ENCODE measurements at regions not wholly inside any gene's neighbourhood (a gene's known extent, or its start where the extent isn't known, plus 50 kb on each side); places are given as distances from the start of the nearest gene placed in this dataset.

DNA sequence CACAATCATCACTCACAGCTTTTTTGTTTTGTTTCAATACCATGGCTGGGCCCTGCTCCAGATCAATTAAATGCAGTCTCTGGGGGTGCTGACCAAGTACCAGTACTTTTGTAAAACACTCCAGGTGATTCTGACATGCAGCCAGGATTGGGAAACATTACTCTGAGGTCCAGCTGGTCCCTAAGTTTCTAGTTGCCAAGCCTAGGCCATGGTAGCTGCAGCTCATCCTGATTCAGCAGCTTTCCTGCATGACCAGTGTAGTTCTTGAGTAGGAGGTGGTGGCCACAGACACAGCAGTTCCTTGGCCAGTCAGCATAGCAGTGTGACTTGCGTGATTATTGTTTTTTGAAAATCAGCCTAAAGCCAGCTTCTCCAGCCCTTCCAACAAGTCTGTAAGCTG is 859.1 kb downstream of the DIAPH3 start:
- H3K4me1 ChIP-seq (ENCODE audit: control insufficient read depth in 1 of 2, low read depth in 2 of 2): no peaks in the 10 kb centered on the region
- ATAC-seq (ENCODE audit: insufficient number of reproducible peaks, low FRiP score, low read depth) (no peak), DNase-seq (ENCODE audit: low spot score) (no peak)
- H3K27ac ChIP-seq: no peak overlapping the region
- TF ChIP-seq, protein P1, sequence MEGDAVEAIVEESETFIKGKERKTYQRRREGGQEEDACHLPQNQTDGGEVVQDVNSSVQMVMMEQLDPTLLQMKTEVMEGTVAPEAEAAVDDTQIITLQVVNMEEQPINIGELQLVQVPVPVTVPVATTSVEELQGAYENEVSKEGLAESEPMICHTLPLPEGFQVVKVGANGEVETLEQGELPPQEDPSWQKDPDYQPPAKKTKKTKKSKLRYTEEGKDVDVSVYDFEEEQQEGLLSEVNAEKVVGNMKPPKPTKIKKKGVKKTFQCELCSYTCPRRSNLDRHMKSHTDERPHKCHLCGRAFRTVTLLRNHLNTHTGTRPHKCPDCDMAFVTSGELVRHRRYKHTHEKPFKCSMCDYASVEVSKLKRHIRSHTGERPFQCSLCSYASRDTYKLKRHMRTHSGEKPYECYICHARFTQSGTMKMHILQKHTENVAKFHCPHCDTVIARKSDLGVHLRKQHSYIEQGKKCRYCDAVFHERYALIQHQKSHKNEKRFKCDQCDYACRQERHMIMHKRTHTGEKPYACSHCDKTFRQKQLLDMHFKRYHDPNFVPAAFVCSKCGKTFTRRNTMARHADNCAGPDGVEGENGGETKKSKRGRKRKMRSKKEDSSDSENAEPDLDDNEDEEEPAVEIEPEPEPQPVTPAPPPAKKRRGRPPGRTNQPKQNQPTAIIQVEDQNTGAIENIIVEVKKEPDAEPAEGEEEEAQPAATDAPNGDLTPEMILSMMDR (IDR thresholded peaks at IDR 0.05): no peak
- H3K27me3 ChIP-seq (replicated peaks; ENCODE audit: insufficient read depth): no peaks in the 10 kb centered on the region
- H3K36me3 ChIP-seq: no peaks in the 10 kb centered on the region
- H3K9me3 ChIP-seq: no peaks in the 10 kb centered on the region
- no peak overlapping the region for H3K4me3 ChIP-seq

- no peak for DNase-seq (ENCODE audit: low spot score)
- TF ChIP-seq, protein P1 (IDR thresholded peaks at IDR 0.05): no peak
- H3K4me3 ChIP-seq: no peak overlapping the region
- H3K36me3 ChIP-seq: no peaks in the 10 kb centered on the region
- H3K4me1 ChIP-seq (ENCODE audit: control insufficient read depth in 1 of 2, low read depth in 2 of 2): no peaks in the 10 kb centered on the region
- no peak overlapping the region for H3K27ac ChIP-seq
- no peaks in the 10 kb centered on the region for H3K27me3 ChIP-seq (replicated peaks; ENCODE audit: insufficient read depth)
- no peaks in the 10 kb centered on the region for H3K9me3 ChIP-seq
- ATAC-seq (ENCODE audit: insufficient number of reproducible peaks, low FRiP score, low read depth): no peak
Measured at GRCh38 chr13:59305896-59306295, 857.8 kb downstream of the DIAPH3 start.

- Histone ChIP-seq H3K27me3 (replicated peaks; ENCODE audit: insufficient read depth) (no peaks in the 10 kb centered on the region), H3K36me3 (no peaks in the 10 kb centered on the region), H3K27ac (no peak overlapping the region), H3K9me3 (no peaks in the 10 kb centered on the region), H3K4me1 (ENCODE audit: control insufficient read depth in 1 of 2, low read depth in 2 of 2) (no peaks in the 10 kb centered on the region), H3K4me3 (no peak overlapping the region)
- no peak for ATAC-seq (ENCODE audit: insufficient number of reproducible peaks, low FRiP score, low read depth)
- TF ChIP-seq, protein P1 (IDR thresholded peaks at IDR 0.05): no peak
- DNase-seq (ENCODE audit: low spot score): no peak
Measured at GRCh38 chr13:59312776-59313175, 851.0 kb downstream of the DIAPH3 start.

- H3K4me3 ChIP-seq: no peak overlapping the region
- ATAC-seq (ENCODE audit: insufficient number of reproducible peaks, low FRiP score, low read depth) (no peak), DNase-seq (ENCODE audit: low spot score) (no peak)
- TF ChIP-seq, protein P1 (IDR thresholded peaks at IDR 0.05): peak; percentile 28
- no peaks in the 10 kb centered on the region for H3K36me3 ChIP-seq
- no peak overlapping the region for H3K27ac ChIP-seq
- no peaks in the 10 kb centered on the region for H3K9me3 ChIP-seq
- no peaks in the 10 kb centered on the region for H3K27me3 ChIP-seq (replicated peaks; ENCODE audit: insufficient read depth)
- H3K4me1 ChIP-seq (ENCODE audit: control insufficient read depth in 1 of 2, low read depth in 2 of 2): no peaks in the 10 kb centered on the region
Measured at GRCh38 chr13:59318320-59318930, 845.3 kb downstream of the DIAPH3 start.

- Histone ChIP-seq H3K9me3 (no peaks in the 10 kb centered on the region), H3K4me1 (ENCODE audit: control insufficient read depth in 1 of 2, low read depth in 2 of 2) (no peaks in the 10 kb centered on the region), H3K27me3 (replicated peaks; ENCODE audit: insufficient read depth) (no peaks in the 10 kb centered on the region), H3K27ac (no peak overlapping the region), H3K4me3 (no peak overlapping the region), H3K36me3 (no peaks in the 10 kb centered on the region)
- DNase-seq (ENCODE audit: low spot score) (no peak), ATAC-seq (ENCODE audit: insufficient number of reproducible peaks, low FRiP score, low read depth) (no peak)
- TF ChIP-seq, protein P1 (IDR thresholded peaks at IDR 0.05): no peak
Measured at GRCh38 chr13:59319276-59319675, 844.5 kb downstream of the DIAPH3 start.

Measured in thoracic aorta (tissue), 2 donors.